Smooth muscle cell (in vitro differentiated cells): ENCODE measurements at regions not wholly inside any gene's neighbourhood (a gene's known extent, or its start where the extent isn't known, plus 50 kb on each side); places are given as distances from the start of the nearest gene placed in this dataset.

ENCODE experiments used
- DNase-seq: peaks from one replicate; lab custom pipeline; 2025; ENCODE audit not compliant: unreplicated experiment; lab: John Stamatoyannopoulos, UW
- H2AFZ ChIP-seq: fragments of 200-600 bp; sonication (generic); 2 replicates; pipeline ENCODE4 v1.6.0; 2016; ENCODE audit warnings: antibody characterized with exemption, low read depth, mild to moderate bottlenecking
- H3F3A ChIP-seq: fragments of 200-600 bp; sonication (generic); 2 replicates; pipeline ENCODE4 v1.6.0; 2017; ENCODE audit warnings: antibody characterized with exemption, low read depth
- H3K27ac ChIP-seq: fragments of 200-600 bp; sonication (generic); 2 replicates; pipeline ENCODE4 v1.5.1; 2016; ENCODE audit warnings: low read depth, mild to moderate bottlenecking
- H3K27me3 ChIP-seq: fragments of 200-600 bp; sonication (generic); 2 replicates; pipeline ENCODE4 v1.6.1; 2016; ENCODE audit warnings: low read depth, mild to moderate bottlenecking
- H3K36me3 ChIP-seq: fragments of 200-600 bp; sonication (generic); 2 replicates; pipeline ENCODE4 v1.5.1; 2016; ENCODE audit warnings: low read depth
- H3K4me1 ChIP-seq: fragments of 200-600 bp; sonication (generic); 2 replicates; pipeline ENCODE4 v1.5.1; 2016; ENCODE audit warnings: low read depth
- H3K4me2 ChIP-seq: fragments of 200-600 bp; sonication (generic); 2 replicates; pipeline ENCODE4 v1.6.0; 2016; ENCODE audit warnings: mild to moderate bottlenecking
- H3K4me3 ChIP-seq: fragments of 200-600 bp; sonication (generic); 2 replicates; pipeline ENCODE4 v1.5.1; 2016; ENCODE audit warnings: mild to moderate bottlenecking
- H3K79me2 ChIP-seq: fragments of 200-600 bp; sonication (generic); 2 replicates; pipeline ENCODE4 v1.6.0; 2016; ENCODE audit warnings: low read depth, mild to moderate bottlenecking
- H3K9ac ChIP-seq: fragments of 200-600 bp; sonication (generic); 2 replicates; pipeline ENCODE4 v1.6.0; 2016; ENCODE audit warnings: low read depth
- H3K9me3 ChIP-seq: fragments of 200-600 bp; sonication (generic); replicated peaks from 2 replicates; pipeline ENCODE4 v1.5.1; 2016; ENCODE audit warnings: low read depth
- H4K20me1 ChIP-seq: fragments of 200-600 bp; sonication (generic); 2 replicates; pipeline ENCODE4 v1.6.0; 2016; ENCODE audit warnings: low read depth
- CTCF ChIP-seq: fragments of 200-600 bp; sonication (generic); IDR thresholded peaks from 2 replicates; pipeline ENCODE4 v1.5.1; 2017; ENCODE audit warnings: borderline replicate concordance, mild to moderate bottlenecking, antibody characterized with exemption; ENCODE audit not compliant: insufficient read depth, poor library complexity, severe bottlenecking
- WGBS: methylation state at CpG from one replicate; pipeline ENCODE4 v1.1.7; 2016; ENCODE audit warnings: low lambda C conversion rate; 5-methylcytosine and 5-hydroxymethylcytosine counted together

GRCh38 chr3:10616321-10616720, 110.9 kb upstream of the ATP2B2 start:
- no peak for TF ChIP-seq CTCF

GRCh38 chr3:10619989-10620832, 114.8 kb upstream of the ATP2B2 start:
- no peak for DNase-seq
- Histone ChIP-seq H4K20me1 (no peaks in the 10 kb centered on the region), H3K36me3 (no peaks in the 10 kb centered on the region), H3K27me3 (peaks cover 16% of the 10 kb centered on the region), H3F3A (no peaks in the 10 kb centered on the region), H2AFZ (no peak overlapping the region), H3K9me3 (no peaks in the 10 kb centered on the region), H3K9ac (no peak overlapping the region), H3K79me2 (no peaks in the 10 kb centered on the region), H3K27ac (no peak overlapping the region), H3K4me1 (no peaks in the 10 kb centered on the region), H3K4me3 (no peak overlapping the region), H3K4me2 (no peak overlapping the region)
- TF ChIP-seq CTCF = no peak
- WGBS = 75% methylated on average over 11 of the region's 11 CpGs

More at GRCh38 chr3:10616321-10616720, 110.9 kb upstream of the ATP2B2 start:
- no peaks in the 10 kb centered on the region for H3K36me3 ChIP-seq
- H3K27ac ChIP-seq = no peak overlapping the region
- no peaks in the 10 kb centered on the region for H4K20me1 ChIP-seq
- H3K9me3 ChIP-seq = no peaks in the 10 kb centered on the region
- peaks cover 16% of the 10 kb centered on the region for H3K27me3 ChIP-seq
- 86% methylated on average over 1 of the region's 1 CpG for WGBS
- H3K4me3 ChIP-seq = no peak overlapping the region
- no peaks in the 10 kb centered on the region for H3K4me1 ChIP-seq
- H2AFZ ChIP-seq = no peak overlapping the region
- no peak overlapping the region for H3K4me2 ChIP-seq
- no peak for DNase-seq
- no peaks in the 10 kb centered on the region for H3F3A ChIP-seq
- no peaks in the 10 kb centered on the region for H3K79me2 ChIP-seq
- no peak overlapping the region for H3K9ac ChIP-seq

- WGBS = 90% methylated on average over 2 of the region's 2 CpGs
- Histone ChIP-seq H3K27me3 (peaks cover 16% of the 10 kb centered on the region), H3K36me3 (no peaks in the 10 kb centered on the region), H3K9ac (no peak overlapping the region), H2AFZ (no peak overlapping the region), H3K79me2 (no peaks in the 10 kb centered on the region), H3F3A (no peaks in the 10 kb centered on the region), H3K4me1 (no peaks in the 10 kb centered on the region), H3K27ac (no peak overlapping the region), H3K4me3 (no peak overlapping the region), H4K20me1 (no peaks in the 10 kb centered on the region), H3K4me2 (no peak overlapping the region), H3K9me3 (no peaks in the 10 kb centered on the region)
- no peak for TF ChIP-seq CTCF
- DNase-seq = no peak
Measured at GRCh38 chr3:10620833-10621082, 115.4 kb upstream of the ATP2B2 start.
